Suppressor macrophage treated with lipopolysaccharide for 4 hours (primary cell): ENCODE measurements at regions not wholly inside any gene's neighbourhood (a gene's known extent, or its start where the extent isn't known, plus 50 kb on each side); places are given as distances from the start of the nearest gene placed in this dataset.
A peak's percentile ranks its signal among the peaks of the same experiment; 100 is the strongest.
"Not testable (repeated sequence)": the region's sequence is repeated elsewhere in the genome, so short reads cannot be mapped to it uniquely, and the experiment has no call there.

Experiments used
- DNase-seq: peaks from one replicate; pipeline ENCODE4 v3.0.0-alpha.2; 2020

DNA sequence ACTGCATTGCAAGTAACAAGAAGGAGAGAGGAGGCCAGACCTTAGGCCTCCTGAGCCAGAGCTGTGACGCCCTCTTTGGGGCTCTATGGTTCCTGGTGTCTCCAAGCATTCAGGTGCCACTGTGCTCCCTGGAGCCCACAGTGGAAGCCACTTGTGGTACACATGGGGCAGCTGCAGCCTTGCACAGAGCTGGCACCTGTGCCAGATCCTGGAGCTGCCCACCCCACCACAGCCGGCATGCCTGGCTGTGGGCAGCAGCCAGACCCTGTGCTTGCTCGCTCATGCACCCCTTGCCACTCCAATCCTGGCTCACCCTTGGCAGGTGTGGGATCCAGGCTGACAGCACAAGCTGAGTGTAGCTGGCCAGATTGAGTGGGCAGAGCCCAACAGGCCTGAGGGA lies 173.8 kb upstream of the SMIM30 start:
- DNase-seq, result no peak

DNA sequence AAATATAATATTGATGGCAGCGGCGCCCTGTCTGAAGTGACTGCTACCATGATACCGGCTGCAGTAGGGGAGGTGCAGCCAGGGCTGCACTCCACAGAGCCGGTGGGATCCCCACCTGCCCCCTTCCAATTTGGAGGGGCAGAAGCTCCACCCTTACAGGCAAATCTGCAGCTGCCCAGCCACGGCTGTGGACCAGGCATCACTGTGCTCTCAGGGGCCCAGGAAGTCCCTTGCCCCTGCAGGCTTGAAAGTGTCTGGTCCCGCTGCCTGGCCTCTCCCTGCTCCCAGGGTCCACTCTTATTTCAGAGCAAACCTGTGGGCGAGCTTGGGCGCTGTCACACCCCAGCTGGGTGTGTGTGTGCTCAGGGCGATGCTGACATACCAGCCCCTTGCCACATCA lies 172.7 kb upstream of the SMIM30 start:
- no peak for DNase-seq

DNA sequence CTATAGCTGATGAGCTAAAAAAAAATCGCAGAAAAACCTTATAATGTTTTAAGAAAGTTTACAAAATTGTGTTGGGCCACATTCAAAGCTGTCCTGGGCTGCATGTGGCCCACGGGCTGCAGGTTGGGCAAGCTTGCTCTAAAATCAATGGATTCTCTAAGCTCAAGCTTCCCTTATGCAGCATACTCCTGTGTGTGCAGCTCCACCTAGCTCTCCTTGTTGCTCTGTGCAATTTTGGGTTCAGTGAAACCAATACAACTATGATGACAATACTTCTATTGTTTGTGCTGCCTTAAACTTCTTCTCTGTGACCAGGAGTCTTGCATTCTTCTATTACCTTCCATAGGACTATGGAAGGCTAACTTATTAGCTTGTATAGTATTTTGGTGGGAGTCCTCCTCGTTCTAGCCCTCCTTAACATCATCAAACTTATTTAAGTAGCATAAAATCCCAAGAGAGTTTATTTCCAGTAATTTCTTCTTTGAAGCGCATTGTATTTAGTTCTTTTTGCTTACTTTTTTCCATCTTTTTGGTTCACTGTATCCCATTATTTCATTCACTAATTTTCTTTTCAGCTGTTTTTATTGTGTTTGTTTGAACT lies 170.9 kb upstream of the SMIM30 start:
- DNase-seq, result peak; percentile 5

DNA sequence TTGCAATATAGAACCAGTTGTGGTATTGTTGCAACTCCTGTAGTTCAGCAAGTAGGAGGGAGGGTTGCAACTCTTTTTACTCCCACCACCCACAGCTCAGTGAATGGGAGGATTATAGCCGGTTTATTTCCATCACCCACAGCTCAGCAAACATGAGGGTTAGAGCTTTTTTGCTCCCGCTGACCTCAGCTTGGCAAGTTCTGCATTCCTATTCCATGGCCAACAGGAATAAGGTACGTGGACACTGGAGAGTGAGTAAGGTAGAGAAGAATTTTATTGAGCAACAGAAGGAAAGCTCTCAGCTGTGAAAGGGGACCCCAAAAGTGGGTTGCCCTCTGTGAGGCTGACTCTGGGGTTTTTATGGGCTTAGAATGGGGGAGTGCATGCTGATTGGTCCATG lies 167.1 kb upstream of the SMIM30 start:
- DNase-seq, result no peak

DNA sequence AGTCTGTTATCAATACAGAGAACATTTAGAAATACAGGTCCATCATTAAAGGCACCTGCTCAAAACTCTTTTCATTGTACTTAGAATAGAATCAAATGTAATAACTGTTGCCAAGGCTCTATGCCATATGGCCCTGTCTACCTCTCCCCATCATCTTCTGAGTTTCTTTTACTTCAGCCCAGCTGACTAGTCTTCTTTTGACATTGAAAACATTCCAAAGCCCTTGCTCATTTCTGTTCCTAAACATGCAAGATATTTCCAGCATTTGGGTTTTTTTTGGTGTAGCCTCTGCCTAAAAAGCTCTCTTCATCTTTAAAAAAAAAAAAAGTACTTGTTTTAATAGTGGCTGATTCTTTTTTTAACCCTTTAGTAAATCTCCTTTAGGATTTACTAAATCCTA lies 165.5 kb upstream of the SMIM30 start:
- DNase-seq, result no peak

DNA sequence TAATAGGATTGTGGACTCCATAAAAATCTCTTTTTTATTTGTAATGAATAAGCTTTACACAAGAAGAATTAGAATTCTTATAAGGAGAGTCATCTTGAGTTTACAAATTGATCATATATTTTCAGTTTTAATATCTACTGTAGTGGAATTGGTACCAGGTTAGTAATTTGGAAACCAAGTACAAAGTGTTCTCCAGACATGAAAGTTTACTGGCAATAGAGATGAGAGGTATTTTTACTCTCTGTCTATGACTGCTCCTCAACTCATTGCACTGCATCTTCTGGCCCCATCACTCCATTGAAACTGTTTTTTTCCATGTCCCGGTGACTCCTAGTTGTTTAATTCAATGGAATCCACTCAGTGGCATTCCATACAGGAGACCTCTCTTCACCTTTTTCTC lies 164.5 kb upstream of the SMIM30 start:
- DNase-seq, result no peak

DNA sequence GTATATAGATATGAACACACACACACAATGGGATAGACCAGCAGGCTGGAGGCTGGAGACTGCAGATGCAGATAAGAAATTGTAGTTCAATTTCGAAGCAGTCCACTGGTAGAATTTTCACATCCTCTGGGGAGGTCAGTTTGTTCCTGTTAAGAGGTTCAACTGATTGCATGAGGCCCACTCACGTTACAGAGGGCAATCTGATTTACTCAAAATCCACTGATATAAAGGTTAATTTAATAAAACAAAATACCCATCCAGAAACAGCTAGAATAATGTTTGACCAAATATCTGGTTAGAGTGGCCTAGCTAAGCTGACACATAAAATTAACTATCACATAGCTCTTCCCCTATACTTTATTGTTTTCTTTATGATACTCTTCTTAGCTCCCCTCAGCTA lies 162.9 kb upstream of the SMIM30 start:
- no peak for DNase-seq

DNA sequence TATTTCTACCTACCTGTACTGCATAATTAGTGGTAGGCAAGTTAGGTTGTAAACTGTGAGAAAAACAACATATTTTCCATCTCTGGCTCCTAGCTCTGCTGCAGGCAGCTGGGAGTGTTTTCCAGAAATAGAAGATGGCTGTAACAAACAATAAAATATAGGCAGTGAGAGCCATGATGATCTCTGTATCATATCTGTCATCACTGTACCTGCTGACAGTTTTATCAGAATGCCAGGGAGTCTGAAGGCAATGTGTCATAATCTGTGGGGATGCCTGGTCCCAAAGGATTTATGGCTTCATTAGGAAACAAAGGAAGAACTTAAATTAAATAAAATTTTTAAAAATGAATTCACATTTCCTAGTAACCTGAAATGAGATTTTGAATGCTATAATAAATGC lies 160.9 kb upstream of the SMIM30 start:
- DNase-seq, result no peak

DNA sequence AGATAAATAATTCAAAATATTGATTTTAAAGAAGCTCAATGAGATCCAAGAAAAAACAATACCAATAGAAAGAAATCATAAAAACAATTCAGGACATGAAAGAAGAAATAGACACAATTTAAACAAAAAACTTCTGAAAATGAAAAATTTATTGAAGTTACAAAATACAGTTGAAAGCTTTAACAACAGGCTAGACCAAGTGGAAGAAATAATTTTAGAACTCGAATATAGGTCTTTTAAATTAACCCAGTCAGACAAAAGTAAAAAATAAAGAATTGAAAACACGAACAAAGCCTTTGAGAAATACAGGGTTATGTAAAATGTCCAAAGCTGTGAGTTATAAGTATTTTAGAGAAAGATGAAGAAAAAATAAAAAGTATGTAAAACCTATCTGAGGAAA lies 152.4 kb upstream of the SMIM30 start:
- no peak for DNase-seq

DNA sequence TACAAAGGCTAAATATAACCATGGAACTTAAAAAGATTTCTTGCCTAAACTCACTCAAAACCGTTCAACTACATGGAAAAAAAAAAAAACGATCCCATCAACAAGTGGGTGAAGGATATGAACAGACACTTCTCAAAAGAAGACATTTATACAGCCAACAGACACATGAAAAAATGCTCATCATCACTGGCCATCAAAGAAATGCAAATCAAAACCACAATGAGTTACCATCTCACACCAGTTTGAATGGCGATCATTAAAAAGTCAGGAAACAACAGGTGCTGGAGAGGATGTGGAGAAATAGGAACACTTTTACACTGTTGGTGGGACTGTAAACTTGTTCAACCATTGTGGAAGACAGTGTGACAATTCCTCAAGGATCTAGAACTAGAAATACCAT lies 151.2 kb upstream of the SMIM30 start:
- DNase-seq, result not testable (repeated sequence)

DNA sequence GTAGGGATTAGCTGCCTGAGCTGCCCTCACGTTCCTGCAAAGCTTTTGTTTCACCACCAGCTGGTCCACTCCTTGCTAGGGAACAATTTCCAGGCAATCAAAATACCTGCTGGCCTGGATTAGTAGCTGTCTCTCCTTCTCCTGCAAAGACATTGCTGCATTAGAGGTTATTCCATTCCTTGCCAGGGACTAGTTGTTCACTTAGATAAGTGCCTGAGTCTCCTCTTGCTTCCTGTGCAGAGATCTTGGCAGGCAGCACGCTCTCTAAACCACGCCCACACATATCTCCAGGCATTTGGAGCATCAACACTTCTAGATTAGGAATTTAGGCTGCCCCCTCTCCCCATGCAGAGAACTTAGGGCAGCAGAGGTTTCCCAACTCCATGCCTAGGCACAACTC lies 150.4 kb upstream of the SMIM30 start:
- no peak for DNase-seq

DNA sequence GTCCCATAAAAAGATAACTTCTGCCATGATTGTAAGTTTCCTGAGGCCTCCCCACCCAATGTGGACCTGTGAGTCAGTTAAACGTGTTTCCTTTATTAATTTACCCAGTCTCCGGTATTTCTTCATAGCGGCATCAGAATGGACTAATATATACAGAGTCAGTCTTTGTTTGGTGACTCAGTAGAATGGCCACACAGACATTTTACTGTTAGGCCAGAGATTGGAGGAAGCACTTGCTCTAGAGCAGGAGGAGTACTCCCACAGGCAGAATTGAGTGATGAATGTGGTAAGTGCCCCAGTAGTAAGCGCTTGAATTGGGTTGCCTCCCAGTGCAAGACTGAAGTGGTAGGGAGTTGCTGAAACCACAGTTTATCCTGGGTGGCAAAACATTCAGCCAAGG lies 149.5 kb upstream of the SMIM30 start:
- no peak for DNase-seq

DNA sequence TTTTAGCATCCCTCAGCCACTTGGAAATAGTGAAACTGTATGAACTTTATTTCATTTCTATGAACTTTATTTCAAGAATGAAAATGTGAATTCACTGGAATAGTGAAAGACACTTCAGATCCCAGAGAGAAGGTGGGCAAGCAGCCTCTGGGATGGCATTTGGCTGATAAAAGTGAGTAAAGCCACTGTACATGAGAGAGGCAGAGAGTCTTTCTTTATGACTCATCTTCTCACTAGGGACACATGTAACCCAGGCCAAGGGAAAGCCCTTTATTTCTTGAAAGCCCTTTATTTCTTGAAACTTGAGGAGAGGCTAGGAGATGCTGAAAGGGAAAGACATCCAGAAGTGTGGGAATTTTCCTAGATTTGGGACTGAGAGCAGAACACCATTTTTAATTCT lies 148.9 kb upstream of the SMIM30 start:
- no peak for DNase-seq

DNA sequence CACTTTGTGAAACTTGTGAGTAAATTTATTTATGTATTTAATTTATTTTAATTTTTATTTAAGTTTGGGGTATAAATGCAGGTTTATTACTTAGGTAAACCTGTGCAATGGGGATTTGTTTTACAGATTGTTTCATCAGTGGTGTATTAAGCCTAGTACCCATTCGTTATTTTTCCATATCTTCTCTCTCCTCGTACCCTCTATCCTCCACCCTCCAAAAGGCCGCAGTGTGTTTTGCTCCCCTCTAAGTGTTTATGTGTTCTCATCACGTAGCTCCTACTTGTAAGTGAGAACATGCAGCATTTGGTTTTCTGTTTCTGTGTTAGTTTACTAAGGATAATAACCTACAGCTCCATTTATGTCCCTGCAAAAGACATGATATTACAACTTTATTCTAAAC lies 145.4 kb upstream of the SMIM30 start:
- no peak for DNase-seq

DNA sequence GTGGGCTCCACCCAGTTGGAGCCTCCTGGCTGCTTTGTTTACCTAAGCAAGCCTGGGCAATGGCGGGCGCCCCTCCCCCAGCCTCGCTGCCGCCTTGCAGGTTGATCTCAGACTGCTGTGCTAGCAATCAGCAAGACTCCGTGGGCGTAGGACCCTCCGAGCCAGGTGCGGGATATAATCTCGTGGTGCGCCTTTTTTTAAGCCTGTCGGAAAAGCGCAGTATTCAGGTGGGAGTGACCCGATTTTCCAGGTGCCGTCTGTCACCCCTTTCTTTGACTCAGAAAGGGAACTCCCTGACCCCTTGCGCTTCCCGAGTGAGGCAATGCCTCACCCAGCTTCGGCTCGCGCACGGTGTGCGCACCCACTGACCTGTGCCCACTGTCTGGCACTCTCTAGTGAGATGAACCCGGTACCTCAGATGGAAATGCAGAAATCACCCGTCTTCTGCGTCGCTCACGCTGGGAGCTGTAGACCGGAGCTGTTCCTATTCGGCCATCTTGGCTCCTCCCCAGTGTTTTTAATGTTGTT lies 144.9 kb upstream of the SMIM30 start:
- DNase-seq, result not testable (repeated sequence)

DNA sequence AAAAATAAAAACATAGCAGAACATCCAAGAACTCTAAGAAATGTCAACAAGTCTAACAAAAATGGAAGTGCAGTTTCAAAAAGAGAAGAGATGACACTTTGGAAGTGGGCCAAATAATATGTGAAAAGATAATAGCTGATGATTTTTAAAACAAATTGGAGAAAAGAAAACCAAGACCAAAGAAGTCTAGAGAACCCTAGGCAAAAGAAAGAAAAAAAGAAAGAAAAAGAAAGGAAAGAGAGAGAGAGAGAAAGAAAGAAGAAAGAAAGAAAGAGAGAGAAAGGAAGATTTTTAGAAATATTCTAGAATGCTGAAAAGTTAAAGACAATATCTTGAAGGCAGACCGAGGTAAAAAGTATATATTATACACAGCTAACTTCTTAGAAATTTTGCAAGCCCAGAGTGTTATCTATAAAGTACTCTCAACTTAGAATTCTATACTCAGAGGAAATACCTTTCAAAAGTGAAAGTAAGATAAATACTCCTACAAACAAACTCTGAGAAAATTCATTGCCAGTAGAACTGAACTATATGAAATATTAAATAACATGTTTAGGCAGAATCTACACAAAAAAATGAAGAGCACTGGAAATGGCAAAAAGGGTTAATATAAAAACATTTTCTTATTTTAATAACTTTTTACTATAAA lies 138.7 kb upstream of the SMIM30 start:
- no peak for DNase-seq

DNA sequence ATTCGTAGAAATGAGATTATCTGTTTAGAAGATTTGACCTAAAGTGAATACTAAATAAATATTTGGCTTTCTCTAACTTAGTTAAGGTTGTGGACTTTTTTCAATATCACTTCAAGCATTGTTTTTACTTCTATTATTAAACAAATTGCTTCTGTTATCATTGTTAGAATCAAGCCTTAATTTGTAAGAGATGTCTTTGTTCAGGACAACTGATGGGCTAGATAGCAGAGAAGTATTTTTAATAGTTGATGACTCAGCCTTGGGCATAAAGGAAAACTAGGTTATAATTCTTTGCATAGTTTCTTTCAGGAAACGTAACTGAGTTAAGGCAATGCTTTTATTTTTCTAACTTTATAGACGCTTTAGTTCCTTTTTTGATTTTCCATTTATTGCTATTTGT lies 128.8 kb upstream of the SMIM30 start:
- DNase-seq, result no peak

DNA sequence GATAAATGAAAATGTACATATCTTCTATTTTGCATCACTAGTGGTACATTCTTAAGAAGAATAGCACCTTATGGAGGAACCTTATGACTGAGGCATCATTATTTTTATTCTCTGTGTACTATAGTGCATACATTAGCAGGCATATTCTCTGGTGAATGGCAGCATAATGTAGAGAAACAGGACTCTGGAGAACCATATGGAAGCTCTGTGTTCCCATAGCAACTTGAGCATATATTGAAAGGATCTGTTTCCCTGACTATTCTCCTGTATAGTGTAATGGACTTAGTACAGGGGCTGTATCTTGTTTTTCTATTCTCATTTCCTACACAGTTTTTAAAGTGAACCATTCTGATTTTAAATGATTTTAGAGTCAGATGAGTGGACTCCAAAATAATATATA lies 128.4 kb upstream of the SMIM30 start:
- DNase-seq, result no peak

DNA sequence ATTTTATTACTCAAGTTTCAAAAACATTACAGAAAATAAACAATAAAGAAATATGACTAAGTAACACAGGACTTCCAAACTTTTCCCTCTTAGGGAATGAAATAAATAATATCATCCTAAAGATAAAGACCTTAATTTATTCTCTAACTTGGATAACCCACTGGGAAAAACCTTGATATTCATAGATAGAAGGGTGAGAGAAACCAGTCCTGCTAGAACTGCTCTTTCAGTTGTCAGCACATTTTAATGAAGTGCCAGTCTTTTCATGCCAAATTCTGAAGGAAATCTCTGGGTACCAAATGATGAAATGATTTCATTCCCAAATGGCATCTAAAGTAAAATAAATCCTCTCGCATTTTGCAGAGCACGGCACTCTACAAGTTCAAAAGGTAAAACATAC lies 114.5 kb upstream of the SMIM30 start:
- DNase-seq, result no peak

DNA sequence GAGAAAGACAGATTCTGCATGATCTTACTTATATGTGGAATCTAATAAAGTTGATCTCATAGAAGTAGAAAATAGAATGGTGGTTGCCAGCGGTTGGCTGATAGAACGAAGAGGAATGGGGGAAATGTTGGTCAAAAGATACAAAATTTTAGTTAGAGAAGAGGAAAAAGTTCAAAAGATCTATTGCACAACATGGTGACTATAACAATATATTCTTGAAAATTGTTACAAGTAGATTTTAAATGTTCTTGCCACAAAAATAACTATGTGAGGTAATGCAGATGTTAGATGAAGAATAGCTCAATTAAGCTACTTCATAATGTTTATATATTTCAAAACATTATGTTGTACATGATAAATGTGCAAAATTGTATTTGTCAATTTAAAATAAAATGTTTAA lies 112.3 kb upstream of the SMIM30 start:
- DNase-seq, result no peak

DNA sequence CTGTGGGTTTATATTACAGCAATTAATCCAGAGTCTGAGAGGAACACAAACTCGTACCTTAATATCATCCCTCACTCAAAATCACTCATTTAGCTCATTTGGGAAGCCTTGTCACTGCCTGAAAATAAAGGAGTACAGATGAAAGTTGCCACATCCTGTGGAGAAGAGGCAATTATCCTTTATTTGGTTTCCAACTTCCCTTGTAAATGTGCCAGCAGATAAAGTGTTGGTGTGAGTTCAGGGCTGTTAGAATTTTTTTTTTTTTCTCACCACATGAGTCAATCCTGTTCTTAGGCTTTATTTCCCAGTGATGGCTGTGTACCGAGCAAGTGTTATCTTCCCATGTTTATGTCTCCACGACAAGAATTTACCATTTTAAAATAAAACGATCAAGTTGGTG lies 99.0 kb upstream of the SMIM30 start:
- DNase-seq, result no peak

DNA sequence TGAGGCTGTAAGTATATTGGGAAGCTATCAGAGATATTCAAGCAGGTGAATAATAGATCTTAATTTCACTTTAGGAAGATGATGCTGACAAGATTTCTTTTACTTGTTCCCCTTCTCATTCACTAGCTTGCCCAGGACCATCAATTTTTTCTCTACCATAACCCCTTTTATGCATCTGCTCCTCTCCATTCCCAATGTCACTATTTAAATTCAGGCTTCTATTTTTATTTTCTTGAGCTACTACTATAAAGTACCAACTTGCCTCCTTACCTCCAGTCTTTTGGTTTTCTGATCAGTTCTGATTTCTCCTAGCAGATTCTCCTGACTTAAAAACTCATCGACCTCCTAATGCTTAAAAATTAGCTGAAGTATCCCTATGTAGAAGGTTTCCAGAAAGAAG lies 97.7 kb upstream of the SMIM30 start:
- DNase-seq, result no peak

DNA sequence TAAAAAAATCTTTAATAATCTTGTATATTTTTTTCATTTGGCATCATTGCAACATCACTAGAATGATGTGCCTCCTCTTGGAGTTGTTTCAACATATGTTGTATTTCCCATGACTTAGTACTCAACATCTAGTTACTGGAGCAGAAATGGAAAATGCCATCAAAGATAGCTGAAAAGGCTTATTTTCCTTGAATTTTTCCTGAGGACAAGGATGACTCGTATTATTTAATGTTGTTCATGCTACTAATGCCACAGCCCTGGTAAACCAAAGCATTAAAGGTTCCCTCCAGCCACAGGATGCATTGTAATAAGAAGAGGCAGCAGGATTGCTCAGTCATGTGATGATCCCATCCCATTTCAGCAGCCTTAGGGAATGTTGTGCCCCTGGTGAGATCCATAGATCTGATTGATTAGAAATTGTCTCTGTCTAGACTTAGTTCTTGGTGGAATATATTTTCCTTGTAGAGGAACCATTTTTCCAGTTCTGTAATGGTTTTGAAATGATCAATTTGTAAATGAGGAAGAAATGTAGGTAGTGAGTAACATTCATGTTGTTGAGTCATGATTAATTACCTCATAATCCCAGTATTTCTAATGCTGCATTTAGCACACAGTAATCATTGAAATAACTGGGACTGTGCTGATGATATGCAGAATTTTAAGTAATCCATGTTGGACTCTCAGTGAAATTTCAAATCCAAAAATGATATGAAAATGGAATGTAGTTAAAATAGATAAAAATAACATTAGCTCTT lies 91.3 kb upstream of the SMIM30 start:
- DNase-seq, result peak; percentile 5

DNA sequence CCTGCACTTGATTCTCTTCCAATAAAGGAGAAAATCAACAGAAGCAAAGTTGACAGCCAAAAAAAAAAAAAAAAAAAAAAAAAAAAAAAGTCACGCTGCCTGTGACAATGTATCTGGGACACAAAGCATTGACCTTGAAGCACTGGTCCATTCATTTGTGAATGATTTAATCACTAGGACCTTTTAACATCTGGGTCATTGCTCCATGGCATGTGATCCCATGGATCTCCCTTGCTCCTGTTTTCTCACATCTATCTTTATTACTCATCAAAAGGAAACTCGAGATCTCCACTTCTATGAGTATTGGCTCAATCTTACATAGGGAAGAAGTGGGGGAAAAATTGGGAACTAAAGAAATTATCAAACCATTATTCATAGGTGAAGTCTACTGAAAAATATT lies 89.6 kb upstream of the SMIM30 start:
- DNase-seq, result no peak
